ENCODE measurements at regions not wholly inside any gene's neighbourhood (a gene's known extent, or its start where the extent isn't known, plus 50 kb on each side); places are given as distances from the start of the nearest gene placed in this dataset.

- intact Hi-C loops (cut with DNase I): no loop called here
- ATAC-seq (no peak), DNase-seq (no peak)
- WGBS, 3 donors: 85 to 92% (median 88%) methylated on average over 5 of the region's 5 CpGs
- no peak overlapping the region for H3K27ac ChIP-seq
- no peaks in the 10 kb centered on the region for H3K36me3 ChIP-seq (ENCODE audit: insufficient read depth in 1 of 2, low read depth in 1 of 2)
- H3K27me3 ChIP-seq (ENCODE audit: insufficient read depth in 3 of 3, low read length in 2 of 3): no peaks in the 10 kb centered on the region
- H3K4me3 ChIP-seq: no peak overlapping the region
- no peak for TF ChIP-seq CTCF (IDR thresholded peaks at IDR 0.05)
- no peaks in the 10 kb centered on the region for H3K4me1 ChIP-seq
- H3K9me3 ChIP-seq: no peaks in the 10 kb centered on the region
These were observed 473.7 kb downstream of the GBA3 start for GRCh38 chr4:23166407-23166806.

DNA sequence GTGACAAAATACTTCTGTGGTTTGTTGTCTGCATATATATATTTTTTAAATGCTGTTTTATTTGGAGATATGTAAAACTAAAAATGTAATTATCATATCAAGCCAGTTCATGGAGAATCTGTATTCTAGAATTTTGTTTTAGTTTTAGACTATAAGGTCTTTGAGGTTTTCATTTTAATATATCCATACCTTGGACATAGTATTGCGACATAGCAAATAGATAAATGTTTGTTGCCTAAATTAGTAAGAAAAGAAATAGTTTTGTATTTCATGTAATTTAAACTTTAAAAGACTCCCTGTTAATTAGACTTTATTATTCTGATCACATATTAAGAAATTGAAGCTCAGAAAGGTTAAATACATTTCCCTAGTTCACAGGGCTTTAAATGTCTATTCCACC lies 472.9 kb downstream of the GBA3 start:
- intact Hi-C loops (cut with DNase I): no loop called here
- WGBS, 3 donors: 95 to 100% (median 97%) methylated on average over 1 of the region's 1 CpG
- Histone ChIP-seq H3K27ac (no peak overlapping the region), H3K9me3 (no peaks in the 10 kb centered on the region), H3K36me3 (ENCODE audit: insufficient read depth in 1 of 2, low read depth in 1 of 2) (no peaks in the 10 kb centered on the region), H3K27me3 (ENCODE audit: insufficient read depth in 3 of 3, low read length in 2 of 3) (no peaks in the 10 kb centered on the region), H3K4me3 (no peak overlapping the region), H3K4me1 (no peaks in the 10 kb centered on the region)
- no peak for DNase-seq
- no peak for ATAC-seq
- TF ChIP-seq CTCF (IDR thresholded peaks at IDR 0.05): no peak

DNA sequence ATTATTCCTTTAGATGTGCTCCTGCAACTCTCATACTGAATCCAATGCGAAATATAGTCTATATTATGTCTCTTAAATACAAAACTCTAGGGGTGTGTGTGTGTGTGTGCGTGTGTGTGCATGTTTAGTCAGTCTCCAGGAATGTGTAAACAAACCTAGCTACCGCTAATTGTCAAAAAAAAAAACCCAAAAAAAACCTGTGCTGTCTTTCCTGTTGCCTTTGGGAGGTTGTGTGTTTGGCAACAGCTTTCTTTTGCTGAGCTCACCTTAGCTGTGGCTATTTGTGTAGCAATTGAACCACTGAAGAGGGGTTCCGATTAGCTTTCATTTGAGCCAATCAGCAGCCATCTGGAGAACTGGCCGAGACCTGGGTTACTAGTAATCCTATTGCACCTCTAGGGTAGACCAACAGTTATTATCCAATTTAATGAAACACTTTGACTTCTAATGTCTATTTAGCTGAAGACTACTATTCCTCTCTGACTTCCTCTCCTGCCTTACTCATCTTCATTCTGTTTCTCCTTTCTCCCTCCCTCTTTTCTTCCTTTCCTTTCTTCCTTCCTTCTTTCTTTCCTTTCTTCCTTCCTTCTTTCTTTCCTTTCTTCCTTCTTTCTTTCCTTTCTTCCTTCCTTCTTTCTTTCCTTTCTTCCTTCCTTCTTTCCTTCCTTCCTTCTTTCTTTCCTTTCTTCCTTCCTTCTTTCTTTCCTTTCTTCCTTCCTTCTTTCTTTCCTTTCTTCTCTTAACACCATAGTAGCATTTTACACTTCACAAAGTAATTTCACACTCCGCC lies 471.1 kb downstream of the GBA3 start:
- Histone ChIP-seq H3K36me3 (ENCODE audit: insufficient read depth in 1 of 2, low read depth in 1 of 2) (no peaks in the 10 kb centered on the region), H3K27me3 (ENCODE audit: insufficient read depth in 3 of 3, low read length in 2 of 3) (no peaks in the 10 kb centered on the region), H3K4me3 (no peak overlapping the region), H3K27ac (no peak overlapping the region), H3K9me3 (no peaks in the 10 kb centered on the region), H3K4me1 (no peaks in the 10 kb centered on the region)
- ATAC-seq (no peak), DNase-seq (no peak)
- intact Hi-C loops (cut with DNase I): no loop called here
- no peak for TF ChIP-seq CTCF (IDR thresholded peaks at IDR 0.05)
- WGBS, 3 donors: 79 to 88% (median 83%) methylated on average over 6 of the region's 6 CpGs

GRCh38 chr4:23162275-23162674 lies 469.5 kb downstream of the GBA3 start:
- 89 to 92% (median 91%) methylated on average over 2 of the region's 2 CpGs for WGBS, 3 donors
- no peak overlapping the region for H3K4me3 ChIP-seq
- DNase-seq (no peak), ATAC-seq (no peak)
- H3K27ac ChIP-seq: no peak overlapping the region
- H3K9me3 ChIP-seq: no peaks in the 10 kb centered on the region
- H3K4me1 ChIP-seq: no peaks in the 10 kb centered on the region
- H3K36me3 ChIP-seq (ENCODE audit: insufficient read depth in 1 of 2, low read depth in 1 of 2): no peaks in the 10 kb centered on the region
- TF ChIP-seq CTCF (IDR thresholded peaks at IDR 0.05): no peak
- intact Hi-C loops (cut with DNase I): no loop called here
- H3K27me3 ChIP-seq (ENCODE audit: insufficient read depth in 3 of 3, low read length in 2 of 3): no peaks in the 10 kb centered on the region

DNA sequence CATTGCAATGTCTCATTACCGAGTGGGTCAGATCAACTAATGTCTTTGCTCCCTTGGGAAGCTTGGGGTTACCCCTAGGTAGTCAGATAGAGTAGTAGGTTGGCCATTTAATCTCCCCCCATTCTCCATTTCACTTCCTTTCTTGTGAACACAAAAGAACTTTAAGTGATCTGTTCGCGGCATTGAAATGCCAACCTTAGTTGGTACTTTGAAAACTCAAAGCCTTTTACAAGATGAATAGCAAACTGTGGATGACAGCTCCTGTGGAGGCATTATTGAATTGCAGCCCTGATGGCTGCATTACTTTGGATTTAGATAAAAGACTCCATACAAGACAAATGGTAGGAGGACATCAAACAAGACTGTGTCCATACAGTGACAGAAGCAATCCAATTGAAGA lies 469.1 kb downstream of the GBA3 start:
- TF ChIP-seq CTCF (IDR thresholded peaks at IDR 0.05): no peak
- Histone ChIP-seq H3K36me3 (ENCODE audit: insufficient read depth in 1 of 2, low read depth in 1 of 2) (no peaks in the 10 kb centered on the region), H3K4me3 (no peak overlapping the region), H3K27ac (no peak overlapping the region), H3K4me1 (no peaks in the 10 kb centered on the region), H3K9me3 (no peaks in the 10 kb centered on the region), H3K27me3 (ENCODE audit: insufficient read depth in 3 of 3, low read length in 2 of 3) (no peaks in the 10 kb centered on the region)
- no peak for ATAC-seq
- intact Hi-C loops (cut with DNase I): no loop called here
- 76 to 83% (median 81%) methylated on average over 3 of the region's 3 CpGs for WGBS, 3 donors
- DNase-seq: no peak

All from psoas muscle (tissue), 7 donors.